ENCODE measurements at regions not wholly inside any gene's neighbourhood (a gene's known extent, or its start where the extent isn't known, plus 50 kb on each side); places are given as distances from the start of the nearest gene placed in this dataset.

DNA sequence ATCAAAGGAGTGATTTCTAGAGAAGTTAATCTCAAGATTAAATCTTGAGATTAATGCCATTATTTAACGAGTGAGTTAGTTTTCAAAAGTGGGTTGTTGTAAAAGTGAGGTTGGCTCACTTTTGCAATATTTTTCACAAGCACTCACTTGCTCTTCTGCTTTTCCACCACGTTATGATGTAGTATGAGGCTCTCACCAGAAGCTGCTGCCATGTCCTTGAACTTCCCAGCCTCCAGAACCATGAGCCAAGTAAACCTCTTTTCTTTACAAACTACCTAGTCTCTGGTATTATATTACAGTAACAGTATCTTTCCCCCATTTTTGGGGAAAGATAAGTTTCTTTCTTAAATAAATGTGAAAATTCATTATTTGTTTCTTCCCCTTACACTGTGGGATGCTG is 227.6 kb upstream of the ZFP64 start:
- no peak for TF ChIP-seq CTCF (IDR thresholded peaks at IDR 0.05; ENCODE audit: low read depth, low read length)
- Histone ChIP-seq H3K27me3 (no peaks in the 10 kb centered on the region), H3K4me1 (ENCODE audit: low read depth) (no peaks in the 10 kb centered on the region), H3K36me3 (no peaks in the 10 kb centered on the region), H3K4me3 (no peak overlapping the region), H3K9me3 (ENCODE audit: low read depth) (no peaks in the 10 kb centered on the region), H3K27ac (no peak overlapping the region)
- no peak for DNase-seq (ENCODE audit: low read depth in 1 of 2, low spot score in 1 of 2)

DNA sequence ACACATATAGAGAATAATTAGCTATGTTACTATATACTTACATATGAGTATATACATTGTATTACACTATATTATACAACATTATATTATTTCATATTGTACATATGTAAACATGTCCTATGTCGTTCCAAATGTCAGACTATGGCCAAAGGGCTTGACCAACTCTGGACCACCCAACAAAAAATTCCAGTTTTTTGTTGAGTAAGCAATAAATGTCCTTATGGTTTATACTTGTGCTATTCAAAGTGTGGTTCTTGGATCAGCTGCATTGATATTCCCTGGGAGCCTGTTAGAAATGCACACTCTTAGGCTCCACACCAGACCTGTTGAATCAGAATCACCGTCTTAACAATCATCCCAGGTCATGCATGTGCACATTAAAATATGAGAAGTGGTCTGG is 225.4 kb upstream of the ZFP64 start:
- no peak for TF ChIP-seq CTCF (IDR thresholded peaks at IDR 0.05; ENCODE audit: low read depth, low read length)
- no peak overlapping the region for H3K27ac ChIP-seq
- no peaks in the 10 kb centered on the region for H3K9me3 ChIP-seq (ENCODE audit: low read depth)
- H3K4me3 ChIP-seq, result no peak overlapping the region
- no peak for DNase-seq (ENCODE audit: low read depth in 1 of 2, low spot score in 1 of 2)
- H3K4me1 ChIP-seq (ENCODE audit: low read depth), result no peaks in the 10 kb centered on the region
- H3K27me3 ChIP-seq, result no peaks in the 10 kb centered on the region
- no peaks in the 10 kb centered on the region for H3K36me3 ChIP-seq

GRCh38 chr20:52411611-52412010 is 220.0 kb upstream of the ZFP64 start:
- TF ChIP-seq CTCF (IDR thresholded peaks at IDR 0.05; ENCODE audit: low read depth, low read length), result no peak
- no peak overlapping the region for H3K27ac ChIP-seq
- DNase-seq (ENCODE audit: low read depth in 1 of 2, low spot score in 1 of 2), result no peak
- no peak overlapping the region for H3K4me3 ChIP-seq
- peaks cover 10% of the 10 kb centered on the region for H3K4me1 ChIP-seq (ENCODE audit: low read depth)
- no peaks in the 10 kb centered on the region for H3K27me3 ChIP-seq
- H3K36me3 ChIP-seq, result no peaks in the 10 kb centered on the region
- H3K9me3 ChIP-seq (ENCODE audit: low read depth), result no peaks in the 10 kb centered on the region

GRCh38 chr20:52410731-52411234 is 219.2 kb upstream of the ZFP64 start:
- Histone ChIP-seq H3K4me1 (ENCODE audit: low read depth) (peaks cover 10% of the 10 kb centered on the region), H3K4me3 (no peak overlapping the region), H3K9me3 (ENCODE audit: low read depth) (no peaks in the 10 kb centered on the region), H3K27me3 (no peaks in the 10 kb centered on the region), H3K27ac (no peak overlapping the region), H3K36me3 (no peaks in the 10 kb centered on the region)
- peak in 1 of 2 donors; percentile 4 for DNase-seq (ENCODE audit: low read depth in 1 of 2, low spot score in 1 of 2)
- no peak for TF ChIP-seq CTCF (IDR thresholded peaks at IDR 0.05; ENCODE audit: low read depth, low read length)

- H3K9me3 ChIP-seq (ENCODE audit: low read depth), result no peaks in the 10 kb centered on the region
- H3K27me3 ChIP-seq, result no peaks in the 10 kb centered on the region
- no peak overlapping the region for H3K27ac ChIP-seq
- DNase-seq (ENCODE audit: low read depth in 1 of 2, low spot score in 1 of 2), result peak; percentile 8 to 84
- no peak for TF ChIP-seq CTCF (IDR thresholded peaks at IDR 0.05; ENCODE audit: low read depth, low read length)
- peaks cover 10% of the 10 kb centered on the region for H3K4me1 ChIP-seq (ENCODE audit: low read depth)
- H3K36me3 ChIP-seq, result no peaks in the 10 kb centered on the region
- no peak overlapping the region for H3K4me3 ChIP-seq
Observed at GRCh38 chr20:52410182-52410647, 218.6 kb upstream of the ZFP64 start.

GRCh38 chr20:52405986-52406385 is 214.4 kb upstream of the ZFP64 start:
- TF ChIP-seq CTCF (IDR thresholded peaks at IDR 0.05; ENCODE audit: low read depth, low read length), result no peak
- no peak for DNase-seq (ENCODE audit: low read depth in 1 of 2, low spot score in 1 of 2)
- Histone ChIP-seq H3K27ac (no peak overlapping the region), H3K9me3 (ENCODE audit: low read depth) (no peaks in the 10 kb centered on the region), H3K4me3 (no peak overlapping the region), H3K36me3 (no peaks in the 10 kb centered on the region), H3K27me3 (no peaks in the 10 kb centered on the region), H3K4me1 (ENCODE audit: low read depth) (peaks cover 10% of the 10 kb centered on the region)

Data from cardiac muscle cell (in vitro differentiated cells and primary cell).